HG03039 (cell line): ENCODE measurements at regions not wholly inside any gene's neighbourhood (a gene's known extent, or its start where the extent isn't known, plus 50 kb on each side); places are given as distances from the start of the nearest gene placed in this dataset.
"Not testable (repeated sequence)": the region's sequence is repeated elsewhere in the genome, so short reads cannot be mapped to it uniquely, and the experiment has no call there.

ENCODE experiments used
- ATAC-seq: cut with Tn5 transposase; IDR thresholded peaks from one replicate; pipeline ENCODE4 v1.9.1; 2021; ENCODE audit warnings: mild to moderate bottlenecking, moderate library complexity; ENCODE audit not compliant: unreplicated experiment

- ATAC-seq = no peak
These were observed 816.5 kb downstream of the EFNA5 start for GRCh38 chr5:106854105-106854687.

- ATAC-seq = no peak
These were observed 817.5 kb downstream of the EFNA5 start for GRCh38 chr5:106853266-106853665.

- ATAC-seq = no peak
These were observed 821.5 kb downstream of the EFNA5 start for GRCh38 chr5:106849266-106849665.

- no peak for ATAC-seq
These were observed 826.8 kb downstream of the EFNA5 start for GRCh38 chr5:106843812-106844416.

- ATAC-seq = no peak
These were observed 837.2 kb downstream of the EFNA5 start for GRCh38 chr5:106833517-106833916.

- no peak for ATAC-seq
These were observed 843.7 kb downstream of the EFNA5 start for GRCh38 chr5:106827061-106827460.

GRCh38 chr5:106825374-106825773 is 845.4 kb downstream of the EFNA5 start:
- no peak for ATAC-seq

- ATAC-seq = no peak
These were observed 847.9 kb downstream of the EFNA5 start for GRCh38 chr5:106822851-106823250.

GRCh38 chr5:106818552-106818951 is 852.2 kb downstream of the EFNA5 start:
- ATAC-seq = no peak

- no peak for ATAC-seq
These were observed 855.8 kb downstream of the EFNA5 start for GRCh38 chr5:106814961-106815360.

GRCh38 chr5:106801554-106801953 is 869.2 kb downstream of the EFNA5 start:
- no peak for ATAC-seq

- ATAC-seq = no peak
These were observed 872.7 kb downstream of the EFNA5 start for GRCh38 chr5:106797996-106798395.

- no peak for ATAC-seq
These were observed 874.7 kb downstream of the EFNA5 start for GRCh38 chr5:106796081-106796480.

- ATAC-seq = no peak
These were observed 885.9 kb downstream of the EFNA5 start for GRCh38 chr5:106784846-106785245.

GRCh38 chr5:106780355-106780754 is 890.4 kb downstream of the EFNA5 start:
- ATAC-seq = no peak

- ATAC-seq = not testable (repeated sequence)
These were observed 894.2 kb downstream of the EFNA5 start for GRCh38 chr5:106776515-106776914.

- no peak for ATAC-seq
These were observed 902.3 kb downstream of the EFNA5 start for GRCh38 chr5:106768392-106768791.

GRCh38 chr5:106766916-106767315 is 903.8 kb downstream of the EFNA5 start:
- ATAC-seq = no peak

GRCh38 chr5:106759581-106759980 is 911.2 kb downstream of the EFNA5 start:
- no peak for ATAC-seq

GRCh38 chr5:106759152-106759551 is 911.6 kb downstream of the EFNA5 start:
- no peak for ATAC-seq

GRCh38 chr5:106757672-106758071 is 913.1 kb downstream of the EFNA5 start:
- ATAC-seq = no peak

GRCh38 chr5:106755789-106756188 is 914.9 kb downstream of the EFNA5 start:
- no peak for ATAC-seq

- no peak for ATAC-seq
These were observed 915.7 kb downstream of the EFNA5 start for GRCh38 chr5:106755066-106755465.
